Activated naive CD8-positive, alpha-beta T cell treated with anti-CD3 and anti-CD28 coated beads, Interleukin-2, amount 50 U/mL, for 24 hours (primary cell): ENCODE measurements at regions not wholly inside any gene's neighbourhood (a gene's known extent, or its start where the extent isn't known, plus 50 kb on each side); places are given as distances from the start of the nearest gene placed in this dataset.
"Not testable (repeated sequence)": the region's sequence is repeated elsewhere in the genome, so short reads cannot be mapped to it uniquely, and the experiment has no call there.

Experiments
- ATAC-seq: fragments of 150-1000 bp; cut with Tn5 transposase; one replicate; pipeline ENCODE4 v1.10.0; 2021
- DNase-seq: peaks from one replicate; pipeline ENCODE4 v3.0.0; 2021
- H3K27ac Mint-ChIP-seq: one replicate; pipeline ENCODE4 v1.8.0; 2021; ENCODE audit warnings: mild to moderate bottlenecking, mixed read lengths
- H3K27me3 Mint-ChIP-seq: one replicate; pipeline ENCODE4 v1.8.0; 2021; ENCODE audit warnings: mixed read lengths
- H3K36me3 Mint-ChIP-seq: one replicate; pipeline ENCODE4 v1.8.0; 2021; ENCODE audit warnings: low read depth, mixed read lengths
- H3K4me1 Mint-ChIP-seq: one replicate; pipeline ENCODE4 v1.8.0; 2021; ENCODE audit warnings: mixed read lengths
- H3K4me3 Mint-ChIP-seq: one replicate; pipeline ENCODE4 v1.8.0; 2021; ENCODE audit warnings: mild to moderate bottlenecking, moderate library complexity, mixed read lengths
- H3K9me3 Mint-ChIP-seq: one replicate; pipeline ENCODE4 v1.8.0; 2021; ENCODE audit warnings: mixed read lengths

DNA sequence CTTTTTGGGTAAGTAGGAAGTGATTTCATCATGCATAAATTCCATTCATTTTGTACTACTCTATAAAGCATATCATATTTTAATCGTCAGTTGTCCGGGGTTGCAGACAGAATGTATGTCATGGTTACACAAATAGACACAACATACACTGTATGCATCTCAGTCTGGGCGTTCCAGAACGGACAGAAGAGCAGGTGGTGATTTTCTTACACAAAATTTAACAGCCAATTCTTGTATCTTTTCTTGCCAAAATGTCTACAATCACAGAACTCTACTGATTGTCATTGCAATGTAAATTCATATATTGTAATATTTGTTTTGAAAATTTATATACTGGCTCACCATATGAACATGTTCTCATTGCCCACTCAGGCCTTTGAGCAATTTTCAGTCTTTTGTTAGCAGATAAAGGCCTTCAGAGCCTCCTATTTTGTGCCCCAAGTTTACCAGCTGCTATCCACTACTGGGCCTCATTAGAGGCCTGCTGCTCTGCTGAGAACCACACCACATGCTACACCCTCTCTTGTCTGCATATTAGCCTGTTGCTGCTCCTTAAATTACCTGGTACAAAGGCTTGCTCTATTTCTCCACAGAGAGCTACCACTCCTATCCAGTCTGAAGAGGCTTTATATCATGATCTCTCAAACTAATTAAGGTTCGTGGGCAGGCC is 61.5 kb downstream of the PRDM13 start:
- no peak overlapping the region for H3K4me3 Mint-ChIP-seq
- no peaks in the 10 kb centered on the region for H3K9me3 Mint-ChIP-seq
- peaks cover 4% of the 10 kb centered on the region for H3K27me3 Mint-ChIP-seq
- H3K27ac Mint-ChIP-seq, result no peak overlapping the region
- no peaks in the 10 kb centered on the region for H3K4me1 Mint-ChIP-seq
- ATAC-seq (no peak), DNase-seq (no peak)
- H3K36me3 Mint-ChIP-seq, result no peaks in the 10 kb centered on the region

DNA sequence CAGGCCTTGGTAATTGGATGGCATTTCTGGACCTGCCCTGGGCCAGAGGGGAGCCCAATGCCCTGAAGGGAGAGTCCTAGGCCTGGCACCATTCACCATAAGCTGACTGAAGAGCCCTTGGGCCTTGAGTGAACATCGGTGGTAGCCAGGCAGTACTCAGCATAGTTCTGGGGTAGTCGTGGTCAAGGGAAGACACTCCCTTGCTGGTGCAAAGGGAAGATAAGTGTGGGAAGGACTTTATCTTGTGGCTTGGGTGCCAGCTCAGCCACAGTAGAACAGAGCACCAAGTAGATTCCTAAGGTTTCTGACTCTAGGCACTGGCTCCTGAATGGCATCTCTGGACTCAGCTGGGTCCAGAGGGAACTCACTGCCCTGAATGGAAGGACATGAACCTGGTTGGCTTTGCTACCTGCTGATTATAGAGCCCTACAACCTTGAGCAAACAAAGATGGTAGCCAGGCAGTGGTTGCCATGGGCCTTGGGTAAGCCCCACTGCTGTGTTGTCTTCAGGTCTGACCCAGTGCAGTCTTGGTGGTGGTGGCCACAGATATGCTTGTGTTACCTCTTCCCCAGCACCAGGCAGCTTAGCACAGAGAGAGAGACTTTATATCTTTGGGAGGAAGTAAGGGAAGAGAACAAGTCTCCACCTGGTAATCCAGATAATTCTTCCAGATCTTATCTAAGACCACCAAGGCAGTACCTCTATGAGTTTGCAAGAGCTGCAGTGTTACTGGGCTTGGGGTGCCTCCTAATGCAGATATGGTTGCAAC is 83.5 kb downstream of the PRDM13 start:
- Mint-ChIP-seq H3K4me3 (no peak overlapping the region), H3K4me1 (no peaks in the 10 kb centered on the region), H3K27ac (no peak overlapping the region), H3K36me3 (no peaks in the 10 kb centered on the region), H3K27me3 (peaks cover 14% of the 10 kb centered on the region), H3K9me3 (peaks cover 6% of the 10 kb centered on the region)
- DNase-seq, result no peak
- no peak for ATAC-seq

DNA sequence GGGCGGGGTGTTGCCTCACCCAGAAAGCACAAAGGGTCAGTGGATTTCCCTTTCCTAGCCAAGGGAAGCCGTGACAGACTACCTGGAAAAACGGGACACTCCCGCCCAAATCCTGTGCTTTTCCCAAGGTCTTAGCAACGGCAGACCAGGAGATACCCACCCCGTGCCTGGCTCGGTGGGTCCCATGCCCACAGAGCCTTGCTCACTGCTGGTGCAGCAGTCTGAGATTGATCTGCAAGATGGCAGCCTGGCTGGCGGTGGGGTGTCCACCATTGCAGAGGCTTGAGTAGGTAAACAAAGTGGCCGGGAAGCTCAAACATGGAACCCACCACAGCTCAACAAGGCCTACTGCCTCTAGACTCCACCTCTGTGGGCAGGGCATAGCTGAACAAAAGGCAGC is 95.7 kb downstream of the PRDM13 start:
- not testable (repeated sequence) for H3K36me3 Mint-ChIP-seq, H3K9me3 Mint-ChIP-seq, ATAC-seq

DNA sequence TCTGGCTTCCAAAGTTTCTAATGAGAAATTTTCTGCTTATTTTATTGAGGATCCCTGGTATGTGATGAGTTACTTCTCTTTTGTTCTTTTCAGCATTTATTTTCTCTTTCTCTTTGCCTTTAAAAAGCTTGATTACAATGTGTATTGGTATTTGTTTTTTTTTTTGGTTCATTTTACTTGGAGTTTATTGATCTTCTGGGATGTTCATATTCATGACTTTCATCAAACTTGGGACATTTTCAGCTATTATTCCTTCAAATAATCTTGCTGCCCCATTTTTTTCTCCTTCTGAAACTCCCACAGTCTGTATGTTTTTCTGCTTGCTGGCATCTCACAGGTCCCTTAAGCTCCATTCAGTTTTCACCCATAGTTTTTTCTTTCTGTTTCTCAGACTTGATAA is 102.4 kb downstream of the PRDM13 start:
- Mint-ChIP-seq H3K4me1 (no peaks in the 10 kb centered on the region), H3K4me3 (no peak overlapping the region), H3K36me3 (no peaks in the 10 kb centered on the region)

More for the DNA sequence above, 95.7 kb downstream of the PRDM13 start:
- H3K4me1 Mint-ChIP-seq, H3K4me3 Mint-ChIP-seq, DNase-seq, H3K27ac Mint-ChIP-seq: not testable (repeated sequence)
- peaks cover 17% of the 10 kb centered on the region for H3K27me3 Mint-ChIP-seq

DNA sequence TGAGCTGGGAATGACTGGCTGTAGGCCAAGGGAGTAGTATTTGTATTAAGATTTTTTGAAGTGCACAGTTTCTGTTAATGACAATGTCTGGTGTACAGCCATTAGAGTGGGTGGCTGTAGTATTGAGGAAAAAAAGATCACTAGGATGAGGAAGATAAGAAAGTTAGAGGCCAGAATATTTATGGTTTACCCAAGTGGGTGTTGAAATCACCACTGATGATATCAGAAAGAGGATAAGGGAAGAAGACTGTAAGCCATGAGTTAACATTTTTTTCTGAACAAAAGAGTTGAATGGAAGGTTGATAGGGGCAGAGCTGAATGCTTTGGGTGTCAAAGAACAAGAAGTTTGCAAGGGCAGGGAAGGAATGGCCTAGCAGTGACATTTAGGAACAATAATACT is 104.7 kb downstream of the PRDM13 start:
- DNase-seq (no peak), ATAC-seq (no peak)
- no peaks in the 10 kb centered on the region for H3K36me3 Mint-ChIP-seq
- no peak overlapping the region for H3K27ac Mint-ChIP-seq
- H3K27me3 Mint-ChIP-seq, result peaks cover 12% of the 10 kb centered on the region
- H3K4me1 Mint-ChIP-seq, result no peaks in the 10 kb centered on the region
- H3K4me3 Mint-ChIP-seq, result no peak overlapping the region
- H3K9me3 Mint-ChIP-seq, result peaks cover under 1% of the 10 kb centered on the region

More for the DNA sequence above, 102.4 kb downstream of the PRDM13 start:
- no peaks in the 10 kb centered on the region for H3K9me3 Mint-ChIP-seq
- no peak overlapping the region for H3K27ac Mint-ChIP-seq
- ATAC-seq (no peak), DNase-seq (no peak)
- H3K27me3 Mint-ChIP-seq, result peaks cover 10% of the 10 kb centered on the region

DNA sequence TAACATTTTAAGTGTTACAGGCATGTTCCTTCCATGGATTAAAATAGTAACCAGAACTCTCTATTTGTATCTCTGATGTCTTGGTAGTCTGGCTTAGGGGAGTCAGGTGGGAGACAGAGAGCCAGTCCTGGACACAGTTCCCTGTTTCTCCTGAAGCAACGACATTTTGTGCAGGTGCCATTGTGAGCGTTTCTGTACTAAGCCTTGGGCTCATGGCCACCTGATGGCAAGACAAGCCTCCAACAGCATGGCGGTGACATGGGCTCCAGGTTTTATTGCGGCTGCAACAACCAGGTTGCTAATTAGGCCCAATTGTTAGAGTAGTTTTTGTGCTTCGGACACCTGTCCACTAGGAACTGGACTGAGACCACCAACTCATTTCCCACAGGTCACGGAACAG is 105.3 kb downstream of the PRDM13 start:
- H3K4me1 Mint-ChIP-seq, result no peaks in the 10 kb centered on the region
- no peak overlapping the region for H3K27ac Mint-ChIP-seq
- DNase-seq, result no peak
- peaks cover 17% of the 10 kb centered on the region for H3K27me3 Mint-ChIP-seq
- H3K9me3 Mint-ChIP-seq, result peaks cover 7% of the 10 kb centered on the region
- no peaks in the 10 kb centered on the region for H3K36me3 Mint-ChIP-seq
- H3K4me3 Mint-ChIP-seq, result no peak overlapping the region
- ATAC-seq, result no peak

DNA sequence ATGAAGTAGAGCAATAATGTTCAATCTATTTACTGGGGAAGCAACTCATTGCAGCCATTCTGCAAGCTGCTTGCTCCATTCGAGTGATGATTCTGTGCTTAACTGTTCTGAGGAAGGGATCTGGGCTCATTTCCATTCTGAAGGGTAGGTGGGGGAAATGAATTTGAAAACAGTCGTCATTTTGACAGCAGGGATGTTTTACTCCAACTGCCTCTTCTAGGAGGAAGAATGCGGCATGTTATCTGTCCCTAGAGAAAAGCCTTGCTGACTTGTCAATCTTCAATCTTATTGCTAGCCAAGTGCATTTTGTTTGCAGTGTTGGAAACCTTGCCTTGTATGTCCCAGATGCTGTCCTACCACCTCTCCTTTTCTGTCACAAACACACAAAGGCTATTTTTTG is 105.9 kb downstream of the PRDM13 start:
- Mint-ChIP-seq H3K27ac (no peak overlapping the region), H3K27me3 (peaks cover 17% of the 10 kb centered on the region), H3K4me1 (no peaks in the 10 kb centered on the region), H3K9me3 (peaks cover 7% of the 10 kb centered on the region), H3K4me3 (no peak overlapping the region), H3K36me3 (no peaks in the 10 kb centered on the region)
- no peak for DNase-seq
- ATAC-seq, result no peak

DNA sequence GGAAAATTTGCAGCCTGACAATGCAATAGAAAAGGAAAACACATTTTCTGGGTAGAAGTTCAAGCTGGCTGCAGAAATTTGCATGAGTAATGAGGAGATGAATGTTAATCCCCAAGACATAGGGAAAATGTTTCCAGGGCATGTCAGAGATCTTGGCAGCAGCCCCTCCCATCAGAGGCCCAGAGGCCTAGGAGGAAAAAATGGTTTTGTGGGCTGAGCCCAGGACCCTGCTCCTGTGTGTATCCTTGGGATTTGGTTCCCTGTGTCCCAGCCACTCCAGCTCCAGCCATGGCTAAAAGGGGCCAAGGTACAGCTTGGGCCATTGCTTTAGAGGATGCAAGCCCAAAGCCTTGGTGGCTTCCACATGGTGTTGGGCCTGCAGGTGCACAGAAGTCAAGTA is 115.4 kb downstream of the PRDM13 start:
- not testable (repeated sequence) for H3K27ac Mint-ChIP-seq, H3K4me3 Mint-ChIP-seq, DNase-seq, ATAC-seq, H3K4me1 Mint-ChIP-seq, H3K9me3 Mint-ChIP-seq, H3K36me3 Mint-ChIP-seq
- H3K27me3 Mint-ChIP-seq, result peaks cover 20% of the 10 kb centered on the region

DNA sequence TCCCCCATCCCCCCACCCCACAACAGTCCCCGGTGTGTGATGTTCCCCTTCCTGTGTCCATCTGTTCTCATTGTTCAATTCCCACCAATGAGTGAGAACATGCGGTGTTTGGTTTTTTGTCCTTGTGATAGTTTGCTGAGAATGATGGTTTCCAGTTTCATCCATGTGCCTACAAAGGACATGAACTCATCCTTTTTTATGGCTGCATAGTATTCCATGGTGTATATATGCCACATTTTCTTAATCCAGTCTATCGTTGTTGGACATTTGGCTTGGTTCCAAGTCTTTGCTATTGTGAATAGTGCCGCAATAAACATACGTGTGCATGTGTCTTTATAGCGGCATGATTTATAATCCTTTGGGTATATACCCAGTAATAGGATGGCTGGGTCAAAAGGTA is 123.6 kb downstream of the PRDM13 start:
- not testable (repeated sequence) for ATAC-seq, DNase-seq, H3K36me3 Mint-ChIP-seq, H3K27ac Mint-ChIP-seq, H3K4me3 Mint-ChIP-seq, H3K9me3 Mint-ChIP-seq, H3K4me1 Mint-ChIP-seq
- H3K27me3 Mint-ChIP-seq, result peaks cover 14% of the 10 kb centered on the region

DNA sequence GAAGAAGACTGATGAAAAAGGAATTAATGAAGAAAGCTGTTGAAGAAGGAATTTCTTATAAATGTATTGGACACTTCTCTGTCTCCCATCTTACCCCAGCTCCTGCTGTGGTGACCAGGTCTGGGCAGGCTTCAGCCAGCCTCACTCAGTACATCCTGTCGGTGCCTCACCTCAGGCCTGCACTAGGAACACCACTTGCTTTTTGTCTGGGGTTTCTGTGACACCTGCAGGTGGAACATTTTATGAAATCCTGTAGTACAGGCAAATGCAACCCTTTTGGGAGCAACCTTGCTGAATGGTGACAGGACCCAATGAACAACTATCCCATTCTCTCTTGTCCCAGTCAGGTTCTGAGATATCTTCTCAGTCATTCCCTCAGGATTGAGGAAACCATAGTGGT is 129.7 kb downstream of the PRDM13 start:
- no peak for ATAC-seq
- H3K4me3 Mint-ChIP-seq, result no peak overlapping the region

DNA sequence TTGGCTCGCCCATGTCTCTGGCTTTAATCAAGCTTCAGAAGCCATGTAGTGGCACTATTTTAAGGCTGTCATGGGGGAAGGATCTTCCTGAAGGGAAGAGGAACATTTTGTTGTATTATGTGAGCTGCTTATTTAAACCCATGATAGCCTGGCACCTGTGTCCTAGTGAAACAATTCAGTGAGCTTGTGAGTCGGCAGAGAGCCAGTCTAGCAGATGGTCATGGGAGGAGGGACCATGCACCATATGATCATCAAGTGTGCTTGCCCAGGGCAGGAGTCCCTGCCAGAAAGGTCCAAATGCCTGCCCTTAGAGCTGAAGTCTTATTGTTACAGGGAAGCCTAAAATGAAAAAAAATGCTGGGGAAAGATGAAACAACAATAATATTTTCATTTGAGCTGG is 132.9 kb downstream of the PRDM13 start:
- ATAC-seq, result no peak
- H3K27ac Mint-ChIP-seq, result no peak overlapping the region
- peaks cover 36% of the 10 kb centered on the region for H3K27me3 Mint-ChIP-seq

More for the DNA sequence above, 129.7 kb downstream of the PRDM13 start:
- Mint-ChIP-seq H3K27ac (no peak overlapping the region), H3K9me3 (no peaks in the 10 kb centered on the region), H3K4me1 (no peaks in the 10 kb centered on the region), H3K27me3 (peaks cover 31% of the 10 kb centered on the region), H3K36me3 (no peaks in the 10 kb centered on the region)
- DNase-seq, result no peak

DNA sequence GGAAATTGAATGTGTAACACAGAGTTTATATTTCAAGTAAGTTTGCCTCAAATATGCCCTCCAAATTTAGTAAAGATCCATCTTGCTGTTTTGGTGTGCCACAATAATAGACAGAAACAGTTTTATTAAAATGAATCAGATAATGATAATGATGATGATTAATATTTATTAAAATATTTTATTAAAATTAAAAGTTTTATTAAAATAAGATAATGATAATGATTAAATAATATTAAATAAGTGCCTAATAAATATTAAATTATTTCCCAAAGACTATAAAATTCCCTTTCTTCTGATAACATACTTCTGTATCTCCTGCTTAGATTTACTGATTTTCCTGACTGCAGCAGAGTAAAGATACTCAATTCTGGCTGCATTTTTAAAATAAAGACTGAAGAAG is 134.5 kb downstream of the PRDM13 start:
- DNase-seq, result no peak
- no peaks in the 10 kb centered on the region for H3K36me3 Mint-ChIP-seq
- no peaks in the 10 kb centered on the region for H3K9me3 Mint-ChIP-seq
- H3K27me3 Mint-ChIP-seq, result peaks cover 36% of the 10 kb centered on the region
- H3K4me3 Mint-ChIP-seq, result no peak overlapping the region
- H3K27ac Mint-ChIP-seq, result no peak overlapping the region
- no peaks in the 10 kb centered on the region for H3K4me1 Mint-ChIP-seq
- ATAC-seq, result no peak

More for the DNA sequence above, 132.9 kb downstream of the PRDM13 start:
- no peaks in the 10 kb centered on the region for H3K36me3 Mint-ChIP-seq
- no peak for DNase-seq
- H3K4me1 Mint-ChIP-seq, result no peaks in the 10 kb centered on the region
- H3K9me3 Mint-ChIP-seq, result no peaks in the 10 kb centered on the region
- no peak overlapping the region for H3K4me3 Mint-ChIP-seq

DNA sequence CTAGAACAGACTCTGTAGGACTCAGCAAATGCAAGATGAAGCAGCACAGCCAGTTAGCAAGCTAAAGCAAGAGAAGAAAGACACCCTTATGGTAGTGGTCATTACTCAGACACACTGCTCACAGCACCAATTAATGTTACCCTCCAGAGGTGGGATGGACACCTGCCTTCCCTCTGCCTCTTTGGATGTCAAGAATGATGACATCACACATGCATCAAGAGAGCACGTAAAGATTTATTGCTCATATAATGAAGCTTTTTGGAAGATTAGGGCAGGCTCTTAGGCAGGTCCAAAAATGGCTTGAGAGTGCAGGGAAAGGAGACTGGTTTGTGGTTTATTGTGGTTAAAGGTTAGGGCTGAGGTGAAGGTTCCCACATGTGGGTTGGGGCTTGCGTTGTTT is 137.0 kb downstream of the PRDM13 start:
- no peaks in the 10 kb centered on the region for H3K4me1 Mint-ChIP-seq
- H3K9me3 Mint-ChIP-seq, result no peaks in the 10 kb centered on the region
- ATAC-seq (no peak), DNase-seq (no peak)
- H3K36me3 Mint-ChIP-seq, result no peaks in the 10 kb centered on the region
- no peak overlapping the region for H3K27ac Mint-ChIP-seq
- H3K27me3 Mint-ChIP-seq, result peaks cover 38% of the 10 kb centered on the region
- no peak overlapping the region for H3K4me3 Mint-ChIP-seq

DNA sequence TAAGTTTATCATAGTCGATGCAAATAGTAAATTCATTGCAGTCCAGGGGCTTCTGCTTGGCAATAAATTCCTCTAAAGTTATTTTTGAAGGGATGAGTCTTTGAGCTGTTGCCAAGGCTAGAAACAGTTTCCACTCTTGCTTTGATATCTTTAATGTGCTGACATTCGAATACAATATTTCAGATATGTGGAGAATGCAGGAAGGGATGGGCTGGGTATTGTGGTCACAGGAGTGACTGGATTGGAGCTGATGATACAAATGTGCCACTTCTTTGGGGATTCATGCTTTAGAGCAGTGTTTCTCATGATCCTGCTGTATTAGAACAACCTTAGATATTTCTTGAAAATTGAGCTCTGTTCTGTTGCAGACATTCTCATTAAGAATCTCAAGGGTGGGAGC is 139.0 kb downstream of the PRDM13 start:
- H3K36me3 Mint-ChIP-seq, result no peaks in the 10 kb centered on the region

DNA sequence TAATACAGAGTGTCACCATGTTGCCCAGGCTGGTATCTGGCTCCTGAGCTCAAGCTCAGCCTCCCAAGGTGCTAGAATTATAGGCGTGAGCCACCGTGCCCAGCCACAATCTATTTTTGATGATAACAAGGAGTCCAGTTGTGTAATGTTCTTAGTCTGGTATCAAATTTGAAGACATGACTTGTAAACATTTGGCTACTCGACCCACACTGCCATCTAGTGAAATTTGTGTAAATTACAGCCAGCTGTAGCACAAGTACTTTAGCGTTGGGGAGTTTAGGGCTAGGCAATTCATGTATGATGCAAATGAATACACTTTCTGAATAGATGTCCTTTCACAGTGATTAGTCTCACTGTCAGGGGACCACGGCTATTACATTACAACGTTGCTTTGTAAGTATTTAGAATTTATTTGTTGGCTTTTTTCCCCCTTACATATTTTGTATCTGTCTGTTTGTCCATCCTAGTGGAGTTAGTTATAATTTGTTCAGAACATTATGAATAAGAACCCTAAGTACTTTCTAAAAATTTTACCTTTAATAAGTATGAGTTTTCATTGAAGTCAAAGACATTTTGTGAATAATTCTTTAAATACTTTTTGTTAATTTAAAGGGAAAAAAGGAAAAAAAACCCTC is 139.7 kb downstream of the PRDM13 start:
- no peaks in the 10 kb centered on the region for H3K36me3 Mint-ChIP-seq
- no peak overlapping the region for H3K4me3 Mint-ChIP-seq
- H3K9me3 Mint-ChIP-seq, result no peaks in the 10 kb centered on the region
- H3K27ac Mint-ChIP-seq, result no peak overlapping the region
- ATAC-seq (no peak), DNase-seq (peak; percentile 37)
- H3K27me3 Mint-ChIP-seq, result peaks cover 27% of the 10 kb centered on the region
- H3K4me1 Mint-ChIP-seq, result no peaks in the 10 kb centered on the region

More for the DNA sequence above, 139.0 kb downstream of the PRDM13 start:
- Mint-ChIP-seq H3K4me1 (no peaks in the 10 kb centered on the region), H3K27me3 (peaks cover 27% of the 10 kb centered on the region), H3K9me3 (no peaks in the 10 kb centered on the region), H3K27ac (no peak overlapping the region), H3K4me3 (no peak overlapping the region)
- DNase-seq (no peak), ATAC-seq (no peak)
